Activated T-helper 2 cell treated with anti-CD3 and anti-CD28 coated beads, Interferon-gamma antibody, Interleukin-2, Interleukin-4, amounts not matched to agents 10 μg/mL and 5 μg/mL and 100 μg/mL, durations not matched to agents 14 hours and 24 hours and 36 hours (primary cell): ENCODE measurements at regions not wholly inside any gene's neighbourhood (a gene's known extent, or its start where the extent isn't known, plus 50 kb on each side); places are given as distances from the start of the nearest gene placed in this dataset.

Source experiments
- DNase-seq: peaks from one replicate; pipeline ENCODE4 v3.0.0; 2021; ENCODE audit warnings: low spot score
- H3K27ac Mint-ChIP-seq: one replicate; pipeline ENCODE4 v1.8.0; 2021; ENCODE audit warnings: mixed read lengths
- H3K27me3 Mint-ChIP-seq: one replicate; pipeline ENCODE4 v1.8.0; 2021; ENCODE audit warnings: low read depth, mixed read lengths
- H3K36me3 Mint-ChIP-seq: one replicate; pipeline ENCODE4 v1.8.0; 2021; ENCODE audit warnings: low read depth, mixed read lengths
- H3K4me1 Mint-ChIP-seq: one replicate; pipeline ENCODE4 v1.8.0; 2021; ENCODE audit warnings: low read depth, mixed read lengths
- H3K4me3 Mint-ChIP-seq: one replicate; pipeline ENCODE4 v1.8.0; 2021; ENCODE audit warnings: low read depth, mild to moderate bottlenecking, moderate library complexity, mixed read lengths
- H3K9me3 Mint-ChIP-seq: one replicate; pipeline ENCODE4 v1.8.0; 2021; ENCODE audit warnings: mixed read lengths
- intact Hi-C: fragments of 100-400 bp; cut with micrococcal nuclease; formaldehyde crosslinking; loops from one replicate; pipeline ENCODE4 v1.15.1; 2023

GRCh38 chr1:104380003-104380402 lies 630.3 kb downstream of the AMY1C start:
- H3K9me3 Mint-ChIP-seq, result peaks cover 34% of the 10 kb centered on the region
- no peaks in the 10 kb centered on the region for H3K27me3 Mint-ChIP-seq
- no peaks in the 10 kb centered on the region for H3K4me1 Mint-ChIP-seq
- no peak overlapping the region for H3K27ac Mint-ChIP-seq
- DNase-seq, result no peak
- intact Hi-C loops, result no loop called here
- no peaks in the 10 kb centered on the region for H3K36me3 Mint-ChIP-seq
- no peak overlapping the region for H3K4me3 Mint-ChIP-seq

- Mint-ChIP-seq H3K36me3 (no peaks in the 10 kb centered on the region), H3K4me3 (no peak overlapping the region), H3K4me1 (no peaks in the 10 kb centered on the region), H3K27me3 (no peaks in the 10 kb centered on the region), H3K9me3 (peaks cover 29% of the 10 kb centered on the region), H3K27ac (no peak overlapping the region)
- no peak for DNase-seq
- intact Hi-C loops, result no loop called here
Observed at GRCh38 chr1:104387716-104388508, 638.2 kb downstream of the AMY1C start.

DNA sequence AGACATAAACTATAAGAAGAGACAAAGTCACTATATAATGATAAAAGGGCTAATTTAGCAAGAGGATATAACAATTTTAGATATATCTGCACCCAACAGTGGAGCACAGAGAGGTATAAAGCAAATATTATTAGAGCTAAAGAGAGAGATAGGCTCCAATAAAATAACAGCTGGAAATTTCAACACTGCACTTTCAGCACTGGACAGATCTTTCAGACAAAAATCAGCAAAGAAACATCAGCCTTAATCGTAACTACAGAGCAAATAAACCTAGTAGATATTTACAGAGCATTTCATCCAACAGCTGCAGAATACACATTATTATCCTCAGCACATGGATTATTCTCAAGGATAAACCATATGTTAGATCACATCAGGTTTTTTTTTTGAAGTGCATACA lies 642.9 kb downstream of the AMY1C start:
- Mint-ChIP-seq H3K27me3 (no peaks in the 10 kb centered on the region), H3K9me3 (peaks cover 50% of the 10 kb centered on the region), H3K27ac (no peak overlapping the region), H3K4me1 (no peaks in the 10 kb centered on the region), H3K4me3 (no peak overlapping the region), H3K36me3 (no peaks in the 10 kb centered on the region)
- intact Hi-C loops, result no loop called here
- no peak for DNase-seq

DNA sequence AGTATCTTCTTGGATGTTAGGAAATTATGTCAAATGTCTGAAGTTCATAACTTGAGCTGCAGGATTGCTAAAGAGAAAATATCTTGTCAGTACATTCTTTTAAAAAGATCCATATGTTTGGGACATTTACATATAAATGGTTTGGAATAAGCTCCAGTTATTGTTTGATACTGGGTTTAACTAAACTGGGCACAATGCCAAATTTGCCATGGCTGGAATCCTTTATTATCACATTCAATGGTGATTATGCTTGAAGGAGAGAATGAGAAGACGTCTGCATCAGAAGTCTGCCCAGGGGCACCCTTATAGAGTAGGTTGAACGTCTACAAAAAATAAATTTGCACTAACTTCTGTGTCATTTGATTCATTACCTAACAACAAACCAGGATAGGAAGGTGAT lies 652.5 kb downstream of the AMY1C start:
- no peak for DNase-seq
- Mint-ChIP-seq H3K36me3 (no peaks in the 10 kb centered on the region), H3K4me3 (no peak overlapping the region), H3K27ac (no peak overlapping the region), H3K9me3 (peaks cover 50% of the 10 kb centered on the region), H3K27me3 (no peaks in the 10 kb centered on the region), H3K4me1 (no peaks in the 10 kb centered on the region)
- intact Hi-C loops, result no loop called here

DNA sequence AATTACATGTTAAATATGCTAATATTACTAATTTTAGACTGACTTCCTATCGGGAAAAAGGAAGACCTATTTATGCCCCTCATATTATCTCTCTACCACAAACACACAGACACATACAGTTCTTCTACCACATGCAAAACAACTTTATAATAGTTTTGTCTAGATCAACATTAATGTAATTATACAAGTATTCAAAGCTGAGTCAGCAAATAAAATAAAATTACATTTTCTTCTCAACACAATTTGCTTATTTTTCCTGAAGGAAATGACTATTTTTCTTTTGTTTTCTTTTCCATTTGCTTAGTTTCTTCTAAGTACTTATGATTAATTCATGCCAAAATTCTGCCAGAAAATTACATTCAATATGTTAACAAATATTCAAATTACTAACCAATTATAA lies 654.2 kb downstream of the AMY1C start:
- DNase-seq, result no peak
- Mint-ChIP-seq H3K27me3 (no peaks in the 10 kb centered on the region), H3K4me1 (no peaks in the 10 kb centered on the region), H3K9me3 (peaks cover 41% of the 10 kb centered on the region), H3K36me3 (no peaks in the 10 kb centered on the region), H3K27ac (no peak overlapping the region), H3K4me3 (no peak overlapping the region)
- intact Hi-C loops, result no loop called here

DNA sequence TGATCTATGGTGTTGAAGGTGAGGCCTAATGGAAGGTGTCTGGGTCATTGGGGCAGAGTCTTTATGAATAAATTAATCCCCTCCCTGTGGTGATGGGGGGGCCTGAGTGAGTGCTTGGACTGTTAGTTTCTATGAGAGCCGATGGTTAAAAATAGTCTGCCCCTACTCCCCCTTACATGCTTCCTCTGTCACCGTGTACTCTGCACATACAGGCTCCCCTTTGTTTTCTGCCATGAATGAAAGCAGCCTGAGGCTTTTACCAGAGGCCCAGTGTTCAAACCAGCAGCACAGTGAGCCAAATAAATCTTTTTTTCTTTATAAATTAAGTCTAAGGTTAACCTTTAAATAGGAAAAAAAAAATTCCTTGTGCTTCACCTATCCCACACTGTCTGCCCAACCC lies 657.0 kb downstream of the AMY1C start:
- H3K27me3 Mint-ChIP-seq, result no peaks in the 10 kb centered on the region
- H3K36me3 Mint-ChIP-seq, result no peaks in the 10 kb centered on the region
- H3K4me1 Mint-ChIP-seq, result no peaks in the 10 kb centered on the region
- H3K27ac Mint-ChIP-seq, result no peak overlapping the region
- no peak for DNase-seq
- H3K9me3 Mint-ChIP-seq, result peaks cover 44% of the 10 kb centered on the region
- no peak overlapping the region for H3K4me3 Mint-ChIP-seq
- intact Hi-C loops, result no loop called here

- DNase-seq, result no peak
- Mint-ChIP-seq H3K27me3 (no peaks in the 10 kb centered on the region), H3K9me3 (peaks cover 34% of the 10 kb centered on the region), H3K4me1 (no peaks in the 10 kb centered on the region), H3K36me3 (no peaks in the 10 kb centered on the region), H3K4me3 (no peak overlapping the region), H3K27ac (no peak overlapping the region)
- intact Hi-C loops, result no loop called here
Observed at GRCh38 chr1:104408268-104408667, 658.6 kb downstream of the AMY1C start.

GRCh38 chr1:104435255-104435654 lies 685.6 kb downstream of the AMY1C start:
- Mint-ChIP-seq H3K36me3 (no peaks in the 10 kb centered on the region), H3K27me3 (no peaks in the 10 kb centered on the region), H3K4me1 (no peaks in the 10 kb centered on the region), H3K4me3 (no peak overlapping the region), H3K27ac (no peak overlapping the region), H3K9me3 (peaks cover 33% of the 10 kb centered on the region)
- no peak for DNase-seq
- intact Hi-C loops, result no loop called here

DNA sequence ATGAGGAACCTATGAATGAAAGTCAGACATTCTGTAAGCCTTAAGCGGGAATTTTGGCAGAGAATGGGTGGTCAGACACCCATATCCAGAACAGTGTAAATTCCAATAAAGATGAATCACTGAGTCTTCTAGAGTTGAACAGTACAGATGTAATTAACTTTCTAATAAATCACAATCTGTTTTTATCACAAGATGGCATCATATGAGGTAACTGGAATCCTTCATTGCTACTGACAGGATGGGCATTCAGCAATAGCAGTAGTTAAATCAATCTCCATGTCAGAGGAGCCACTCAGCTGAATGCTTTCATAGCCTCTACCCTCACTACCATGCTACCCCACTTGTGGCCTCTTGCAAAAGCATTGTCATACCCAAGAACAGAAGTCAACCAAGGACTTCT lies 690.3 kb downstream of the AMY1C start:
- DNase-seq, result no peak
- intact Hi-C loops, result no loop called here
- H3K4me3 Mint-ChIP-seq, result no peak overlapping the region
- no peaks in the 10 kb centered on the region for H3K36me3 Mint-ChIP-seq
- H3K4me1 Mint-ChIP-seq, result no peaks in the 10 kb centered on the region
- no peak overlapping the region for H3K27ac Mint-ChIP-seq
- H3K9me3 Mint-ChIP-seq, result peaks cover 56% of the 10 kb centered on the region
- H3K27me3 Mint-ChIP-seq, result no peaks in the 10 kb centered on the region

- no peaks in the 10 kb centered on the region for H3K36me3 Mint-ChIP-seq
- peaks cover 40% of the 10 kb centered on the region for H3K9me3 Mint-ChIP-seq
- no peak for DNase-seq
- no peaks in the 10 kb centered on the region for H3K4me1 Mint-ChIP-seq
- H3K4me3 Mint-ChIP-seq, result no peak overlapping the region
- H3K27ac Mint-ChIP-seq, result no peak overlapping the region
- no peaks in the 10 kb centered on the region for H3K27me3 Mint-ChIP-seq
- intact Hi-C loops, result no loop called here
Observed at GRCh38 chr1:104456724-104457123, 707.0 kb downstream of the AMY1C start.

GRCh38 chr1:104459886-104460285 lies 710.2 kb downstream of the AMY1C start:
- no peak overlapping the region for H3K27ac Mint-ChIP-seq
- no peak overlapping the region for H3K4me3 Mint-ChIP-seq
- H3K36me3 Mint-ChIP-seq, result no peaks in the 10 kb centered on the region
- no peaks in the 10 kb centered on the region for H3K4me1 Mint-ChIP-seq
- intact Hi-C loops, result no loop called here
- H3K9me3 Mint-ChIP-seq, result peaks cover 34% of the 10 kb centered on the region
- no peak for DNase-seq
- H3K27me3 Mint-ChIP-seq, result no peaks in the 10 kb centered on the region

DNA sequence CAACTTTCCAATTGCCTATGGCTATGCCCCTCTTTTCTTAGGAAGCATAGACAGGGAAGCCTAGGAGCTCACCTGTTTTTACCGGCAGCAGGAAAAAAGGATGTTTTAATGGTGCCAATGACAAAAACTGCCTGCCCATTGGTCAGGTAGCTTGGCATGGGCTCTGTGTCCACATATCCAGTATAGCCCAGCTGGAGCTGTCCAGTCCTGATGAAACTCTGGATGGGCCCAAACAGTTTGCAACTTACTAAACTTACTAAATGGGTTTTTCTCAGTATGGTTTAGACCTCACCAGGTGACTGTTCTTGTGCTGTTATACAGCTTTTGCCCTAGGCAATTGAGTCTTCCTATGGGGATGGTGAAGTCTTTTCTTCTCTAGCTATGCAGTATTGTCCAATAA lies 711.2 kb downstream of the AMY1C start:
- H3K4me1 Mint-ChIP-seq, result no peaks in the 10 kb centered on the region
- H3K9me3 Mint-ChIP-seq, result peaks cover 30% of the 10 kb centered on the region
- H3K36me3 Mint-ChIP-seq, result no peaks in the 10 kb centered on the region
- H3K27me3 Mint-ChIP-seq, result no peaks in the 10 kb centered on the region
- no peak overlapping the region for H3K4me3 Mint-ChIP-seq
- no peak for DNase-seq
- H3K27ac Mint-ChIP-seq, result no peak overlapping the region
- intact Hi-C loops, result no loop called here

DNA sequence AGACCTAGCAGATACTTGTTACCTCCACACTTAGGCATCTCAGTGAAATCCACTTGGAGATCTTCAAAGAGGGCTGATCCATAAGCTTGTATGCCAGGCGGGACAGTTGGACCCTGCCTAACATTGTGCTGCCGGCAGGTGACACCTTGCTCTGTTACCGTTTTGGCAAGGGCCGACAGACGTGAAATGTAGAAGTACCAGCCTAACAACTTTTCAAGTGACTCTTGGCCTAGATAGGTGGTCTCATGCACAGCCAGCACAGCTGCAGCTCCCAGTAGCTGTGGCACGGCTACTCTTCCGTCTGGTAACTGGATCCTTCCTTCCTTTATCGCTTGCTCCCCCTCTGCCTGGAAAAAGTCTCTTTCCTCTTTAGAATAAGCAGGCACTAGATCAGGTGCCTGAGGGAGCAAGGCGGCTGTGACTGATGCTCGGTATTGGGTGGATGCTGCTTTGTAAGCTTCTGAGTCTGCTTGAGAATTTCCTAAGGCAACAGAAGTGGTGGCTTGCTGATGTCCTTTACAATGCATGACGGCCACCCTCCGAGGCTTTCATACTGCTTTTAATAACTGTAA lies 713.5 kb downstream of the AMY1C start:
- H3K36me3 Mint-ChIP-seq, result no peaks in the 10 kb centered on the region
- peaks cover 3% of the 10 kb centered on the region for H3K4me1 Mint-ChIP-seq
- no peak for DNase-seq
- intact Hi-C loops, result no loop called here
- peaks cover 42% of the 10 kb centered on the region for H3K9me3 Mint-ChIP-seq
- H3K27me3 Mint-ChIP-seq, result no peaks in the 10 kb centered on the region
- H3K4me3 Mint-ChIP-seq, result no peak overlapping the region
- H3K27ac Mint-ChIP-seq, result no peak overlapping the region
